ENCODE measurements at regions not wholly inside any gene's neighbourhood (a gene's known extent, or its start where the extent isn't known, plus 50 kb on each side); places are given as distances from the start of the nearest gene placed in this dataset.

GRCh38 chr12:69014047-69014446, 81.1 kb upstream of the CPM start:
- Histone ChIP-seq H3K4me3 (ENCODE audit: low read length) (no peak overlapping the region), H3K4me2 (ENCODE audit: low read length) (no peak overlapping the region), H3K27me3 (ENCODE audit: control insufficient read depth, insufficient read depth, low read length) (no peaks in the 10 kb centered on the region), H3K9me3 (replicated peaks; ENCODE audit: low read length) (no peaks in the 10 kb centered on the region), H3K36me3 (ENCODE audit: insufficient read depth, low read length) (no peaks in the 10 kb centered on the region), H3K9ac (ENCODE audit: low read depth, low read length) (no peak overlapping the region), H3K4me1 (ENCODE audit: control insufficient read depth, insufficient read depth, low read length) (no peaks in the 10 kb centered on the region)

GRCh38 chr12:69015017-69015416, 82.0 kb upstream of the CPM start:
- Histone ChIP-seq H3K27me3 (ENCODE audit: control insufficient read depth, insufficient read depth, low read length) (no peaks in the 10 kb centered on the region), H3K9me3 (replicated peaks; ENCODE audit: low read length) (no peaks in the 10 kb centered on the region), H3K4me2 (ENCODE audit: low read length) (no peak overlapping the region), H3K4me3 (ENCODE audit: low read length) (no peak overlapping the region), H3K36me3 (ENCODE audit: insufficient read depth, low read length) (no peaks in the 10 kb centered on the region), H3K9ac (ENCODE audit: low read depth, low read length) (no peak overlapping the region), H3K4me1 (ENCODE audit: control insufficient read depth, insufficient read depth, low read length) (no peaks in the 10 kb centered on the region)

GRCh38 chr12:69015831-69016230, 82.9 kb upstream of the CPM start:
- Histone ChIP-seq H3K9ac (ENCODE audit: low read depth, low read length) (no peak overlapping the region), H3K4me1 (ENCODE audit: control insufficient read depth, insufficient read depth, low read length) (no peaks in the 10 kb centered on the region), H3K27me3 (ENCODE audit: control insufficient read depth, insufficient read depth, low read length) (no peaks in the 10 kb centered on the region), H3K4me2 (ENCODE audit: low read length) (no peak overlapping the region), H3K4me3 (ENCODE audit: low read length) (no peak overlapping the region), H3K9me3 (replicated peaks; ENCODE audit: low read length) (no peaks in the 10 kb centered on the region), H3K36me3 (ENCODE audit: insufficient read depth, low read length) (no peaks in the 10 kb centered on the region)

- Histone ChIP-seq H3K36me3 (ENCODE audit: insufficient read depth, low read length) (no peaks in the 10 kb centered on the region), H3K4me1 (ENCODE audit: control insufficient read depth, insufficient read depth, low read length) (peaks cover under 1% of the 10 kb centered on the region), H3K4me3 (ENCODE audit: low read length) (no peak overlapping the region), H3K4me2 (ENCODE audit: low read length) (no peak overlapping the region), H3K9me3 (replicated peaks; ENCODE audit: low read length) (no peaks in the 10 kb centered on the region), H3K9ac (ENCODE audit: low read depth, low read length) (no peak overlapping the region), H3K27me3 (ENCODE audit: control insufficient read depth, insufficient read depth, low read length) (no peaks in the 10 kb centered on the region)
Measured at GRCh38 chr12:69019082-69019481, 86.1 kb upstream of the CPM start.

- H3K9me3 ChIP-seq (replicated peaks; ENCODE audit: low read length): no peaks in the 10 kb centered on the region
- no peaks in the 10 kb centered on the region for H3K27me3 ChIP-seq (ENCODE audit: control insufficient read depth, insufficient read depth, low read length)
- H3K9ac ChIP-seq (ENCODE audit: low read depth, low read length): no peak overlapping the region
- no peak overlapping the region for H3K4me3 ChIP-seq (ENCODE audit: low read length)
- H3K4me1 ChIP-seq (ENCODE audit: control insufficient read depth, insufficient read depth, low read length): peaks cover 9% of the 10 kb centered on the region
- no peaks in the 10 kb centered on the region for H3K36me3 ChIP-seq (ENCODE audit: insufficient read depth, low read length)
- no peak overlapping the region for H3K4me2 ChIP-seq (ENCODE audit: low read length)
Measured at GRCh38 chr12:69019910-69020309, 86.9 kb upstream of the CPM start.

GRCh38 chr12:69022674-69023073, 89.7 kb upstream of the CPM start:
- Histone ChIP-seq H3K4me1 (ENCODE audit: control insufficient read depth, insufficient read depth, low read length) (peaks cover 21% of the 10 kb centered on the region), H3K9me3 (replicated peaks; ENCODE audit: low read length) (no peaks in the 10 kb centered on the region), H3K4me3 (ENCODE audit: low read length) (no peak overlapping the region), H3K36me3 (ENCODE audit: insufficient read depth, low read length) (no peaks in the 10 kb centered on the region), H3K4me2 (ENCODE audit: low read length) (no peak overlapping the region), H3K9ac (ENCODE audit: low read depth, low read length) (no peak overlapping the region), H3K27me3 (ENCODE audit: control insufficient read depth, insufficient read depth, low read length) (no peaks in the 10 kb centered on the region)

GRCh38 chr12:69023840-69024239, 90.9 kb upstream of the CPM start:
- no peak overlapping the region for H3K9ac ChIP-seq (ENCODE audit: low read depth, low read length)
- no peaks in the 10 kb centered on the region for H3K36me3 ChIP-seq (ENCODE audit: insufficient read depth, low read length)
- no peaks in the 10 kb centered on the region for H3K27me3 ChIP-seq (ENCODE audit: control insufficient read depth, insufficient read depth, low read length)
- H3K4me1 ChIP-seq (ENCODE audit: control insufficient read depth, insufficient read depth, low read length): peaks cover 25% of the 10 kb centered on the region
- H3K9me3 ChIP-seq (replicated peaks; ENCODE audit: low read length): no peaks in the 10 kb centered on the region
- no peak overlapping the region for H3K4me3 ChIP-seq (ENCODE audit: low read length)
- no peak overlapping the region for H3K4me2 ChIP-seq (ENCODE audit: low read length)

- Histone ChIP-seq H3K4me3 (ENCODE audit: low read length) (no peak overlapping the region), H3K9ac (ENCODE audit: low read depth, low read length) (peak overlapping the region; percentile 48), H3K36me3 (ENCODE audit: insufficient read depth, low read length) (no peaks in the 10 kb centered on the region), H3K9me3 (replicated peaks; ENCODE audit: low read length) (no peaks in the 10 kb centered on the region), H3K4me1 (ENCODE audit: control insufficient read depth, insufficient read depth, low read length) (peaks cover 28% of the 10 kb centered on the region), H3K4me2 (ENCODE audit: low read length) (peak overlapping the region; percentile 47), H3K27me3 (ENCODE audit: control insufficient read depth, insufficient read depth, low read length) (no peaks in the 10 kb centered on the region)
Measured at GRCh38 chr12:69024413-69024812, 91.4 kb upstream of the CPM start.

GRCh38 chr12:69024907-69025306, 91.9 kb upstream of the CPM start:
- Histone ChIP-seq H3K4me1 (ENCODE audit: control insufficient read depth, insufficient read depth, low read length) (peaks cover 28% of the 10 kb centered on the region), H3K4me3 (ENCODE audit: low read length) (no peak overlapping the region), H3K9ac (ENCODE audit: low read depth, low read length) (peak overlapping the region; percentile 48), H3K9me3 (replicated peaks; ENCODE audit: low read length) (no peaks in the 10 kb centered on the region), H3K27me3 (ENCODE audit: control insufficient read depth, insufficient read depth, low read length) (no peaks in the 10 kb centered on the region), H3K36me3 (ENCODE audit: insufficient read depth, low read length) (no peaks in the 10 kb centered on the region), H3K4me2 (ENCODE audit: low read length) (peak overlapping the region; percentile 47)

- Histone ChIP-seq H3K4me1 (ENCODE audit: control insufficient read depth, insufficient read depth, low read length) (peaks cover 28% of the 10 kb centered on the region), H3K4me2 (ENCODE audit: low read length) (no peak overlapping the region), H3K36me3 (ENCODE audit: insufficient read depth, low read length) (no peaks in the 10 kb centered on the region), H3K4me3 (ENCODE audit: low read length) (no peak overlapping the region), H3K27me3 (ENCODE audit: control insufficient read depth, insufficient read depth, low read length) (no peaks in the 10 kb centered on the region), H3K9ac (ENCODE audit: low read depth, low read length) (no peak overlapping the region), H3K9me3 (replicated peaks; ENCODE audit: low read length) (no peaks in the 10 kb centered on the region)
Measured at GRCh38 chr12:69026336-69026735, 93.4 kb upstream of the CPM start.

- Histone ChIP-seq H3K4me2 (ENCODE audit: low read length) (no peak overlapping the region), H3K9me3 (replicated peaks; ENCODE audit: low read length) (no peaks in the 10 kb centered on the region), H3K27me3 (ENCODE audit: control insufficient read depth, insufficient read depth, low read length) (no peaks in the 10 kb centered on the region), H3K4me3 (ENCODE audit: low read length) (no peak overlapping the region), H3K9ac (ENCODE audit: low read depth, low read length) (no peak overlapping the region), H3K36me3 (ENCODE audit: insufficient read depth, low read length) (no peaks in the 10 kb centered on the region), H3K4me1 (ENCODE audit: control insufficient read depth, insufficient read depth, low read length) (peaks cover 28% of the 10 kb centered on the region)
Measured at GRCh38 chr12:69027411-69027881, 94.5 kb upstream of the CPM start.

GRCh38 chr12:69028941-69029729, 96.2 kb upstream of the CPM start:
- no peak overlapping the region for H3K4me2 ChIP-seq (ENCODE audit: low read length)
- H3K36me3 ChIP-seq (ENCODE audit: insufficient read depth, low read length): no peaks in the 10 kb centered on the region
- H3K9me3 ChIP-seq (replicated peaks; ENCODE audit: low read length): no peaks in the 10 kb centered on the region
- no peak overlapping the region for H3K4me3 ChIP-seq (ENCODE audit: low read length)
- peaks cover 27% of the 10 kb centered on the region for H3K4me1 ChIP-seq (ENCODE audit: control insufficient read depth, insufficient read depth, low read length)
- H3K9ac ChIP-seq (ENCODE audit: low read depth, low read length): no peak overlapping the region
- no peaks in the 10 kb centered on the region for H3K27me3 ChIP-seq (ENCODE audit: control insufficient read depth, insufficient read depth, low read length)

All from skeletal muscle satellite cell (primary cell).